Parathyroid adenoma (tissue), 2 donors: ENCODE measurements at regions not wholly inside any gene's neighbourhood (a gene's known extent, or its start where the extent isn't known, plus 50 kb on each side); places are given as distances from the start of the nearest gene placed in this dataset.
"Not testable (repeated sequence)": the region's sequence is repeated elsewhere in the genome, so short reads cannot be mapped to it uniquely, and the experiment has no call there.

Experiments
- H2AFZ ChIP-seq: fragments of 300-600 bp; sonication (generic); one replicate; pipeline ENCODE4 v1.7.0; 2017; ENCODE audit warnings: antibody characterized with exemption, mild to moderate bottlenecking
- H3K27ac ChIP-seq: fragments of 300-600 bp; sonication (generic); one replicate; pipeline ENCODE4 v1.7.0; 2017
- H3K27me3 ChIP-seq: fragments of 300-600 bp; sonication (generic); one replicate; pipeline ENCODE4 v1.7.0; 2017; ENCODE audit warnings: low read length; ENCODE audit not compliant: control insufficient read depth, insufficient read depth
- H3K36me3 ChIP-seq: fragments of 300-600 bp; sonication (generic); one replicate; pipeline ENCODE4 v1.7.0; 2017; ENCODE audit warnings: low read length; ENCODE audit not compliant: control insufficient read depth, insufficient read depth
- H3K4me1 ChIP-seq: fragments of 300-600 bp; sonication (generic); one replicate; pipeline ENCODE4 v1.7.0; 2017; ENCODE audit warnings: control low read depth
- H3K4me2 ChIP-seq: fragments of 300-600 bp; sonication (generic); one replicate; pipeline ENCODE4 v1.7.0; 2017; ENCODE audit warnings: low read length
- H3K4me3 ChIP-seq: fragments of 300-600 bp; sonication (generic); one replicate; pipeline ENCODE4 v1.7.0; 2017; ENCODE audit warnings: low read depth, low read length
- H3K79me2 ChIP-seq: fragments of 300-600 bp; sonication (generic); one replicate; pipeline ENCODE4 v1.7.0; 2017; ENCODE audit warnings: control low read depth
- H3K9ac ChIP-seq: fragments of 300-600 bp; sonication (generic); one replicate; pipeline ENCODE4 v1.7.0; 2017; ENCODE audit warnings: mild to moderate bottlenecking
- H3K9me3 ChIP-seq: fragments of 300-600 bp; sonication (generic); one replicate; pipeline ENCODE4 v1.7.0; 2017; ENCODE audit warnings: low read length; ENCODE audit not compliant: control insufficient read depth
- TF ChIP-seq, protein P1 (sequence below): fragments of 300-600 bp; sonication (generic); IDR thresholded peaks from one replicate; pipeline ENCODE4 v1.7.0; 2017; ENCODE audit warnings: antibody characterized with exemption, mild to moderate bottlenecking
- donor health status: primary hyperparathyroidism.

DNA sequence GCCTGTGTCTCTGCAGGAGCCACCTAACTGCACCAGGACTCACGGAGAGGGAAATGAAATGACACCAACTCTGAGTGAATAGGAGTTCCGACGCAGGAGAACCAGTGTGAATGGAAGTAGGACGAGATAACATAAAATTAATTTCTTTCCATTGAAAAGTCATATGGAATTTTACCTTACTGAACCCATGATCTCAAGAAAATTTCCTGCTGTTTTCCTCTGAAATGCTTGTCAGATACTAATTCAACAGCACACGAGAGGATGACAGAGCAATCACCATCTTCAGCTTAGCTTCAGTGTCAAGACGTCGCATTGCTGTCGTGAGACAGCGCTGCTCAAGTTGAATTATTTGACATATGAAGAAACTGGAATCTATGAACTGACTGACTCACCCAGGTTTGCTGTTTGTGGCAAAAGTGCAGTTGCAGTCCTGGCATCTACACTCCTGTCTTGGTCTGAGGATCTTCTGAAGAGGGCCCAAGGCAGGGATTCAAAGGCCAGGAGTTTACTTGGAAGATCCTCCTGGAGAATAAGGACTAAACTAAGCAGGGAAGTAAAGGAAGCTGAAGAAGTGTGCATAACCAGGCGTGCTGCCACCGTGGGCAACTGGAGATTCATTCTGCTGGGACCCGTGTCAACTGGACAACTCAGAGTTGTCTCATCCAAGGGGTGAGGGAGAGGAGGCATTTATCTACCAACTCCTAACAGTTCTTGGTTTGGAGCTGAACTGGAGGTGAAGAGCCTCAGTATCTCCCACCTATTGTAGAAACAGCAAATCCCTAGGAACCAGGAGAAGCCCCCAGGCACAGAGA lies 214.4 kb upstream of the IRS2 start:
- H3K36me3 ChIP-seq = no peaks in the 10 kb centered on the region
- no peak overlapping the region for H3K4me3 ChIP-seq
- no peak overlapping the region for H3K9ac ChIP-seq
- H3K4me1 ChIP-seq = no peaks in the 10 kb centered on the region
- TF ChIP-seq, protein P1, sequence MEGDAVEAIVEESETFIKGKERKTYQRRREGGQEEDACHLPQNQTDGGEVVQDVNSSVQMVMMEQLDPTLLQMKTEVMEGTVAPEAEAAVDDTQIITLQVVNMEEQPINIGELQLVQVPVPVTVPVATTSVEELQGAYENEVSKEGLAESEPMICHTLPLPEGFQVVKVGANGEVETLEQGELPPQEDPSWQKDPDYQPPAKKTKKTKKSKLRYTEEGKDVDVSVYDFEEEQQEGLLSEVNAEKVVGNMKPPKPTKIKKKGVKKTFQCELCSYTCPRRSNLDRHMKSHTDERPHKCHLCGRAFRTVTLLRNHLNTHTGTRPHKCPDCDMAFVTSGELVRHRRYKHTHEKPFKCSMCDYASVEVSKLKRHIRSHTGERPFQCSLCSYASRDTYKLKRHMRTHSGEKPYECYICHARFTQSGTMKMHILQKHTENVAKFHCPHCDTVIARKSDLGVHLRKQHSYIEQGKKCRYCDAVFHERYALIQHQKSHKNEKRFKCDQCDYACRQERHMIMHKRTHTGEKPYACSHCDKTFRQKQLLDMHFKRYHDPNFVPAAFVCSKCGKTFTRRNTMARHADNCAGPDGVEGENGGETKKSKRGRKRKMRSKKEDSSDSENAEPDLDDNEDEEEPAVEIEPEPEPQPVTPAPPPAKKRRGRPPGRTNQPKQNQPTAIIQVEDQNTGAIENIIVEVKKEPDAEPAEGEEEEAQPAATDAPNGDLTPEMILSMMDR = no peak
- H3K79me2 ChIP-seq = no peaks in the 10 kb centered on the region
- peaks cover 4% of the 10 kb centered on the region for H3K27me3 ChIP-seq
- H3K27ac ChIP-seq = no peak overlapping the region
- no peak overlapping the region for H2AFZ ChIP-seq
- H3K4me2 ChIP-seq = no peak overlapping the region
- H3K9me3 ChIP-seq = no peaks in the 10 kb centered on the region

DNA sequence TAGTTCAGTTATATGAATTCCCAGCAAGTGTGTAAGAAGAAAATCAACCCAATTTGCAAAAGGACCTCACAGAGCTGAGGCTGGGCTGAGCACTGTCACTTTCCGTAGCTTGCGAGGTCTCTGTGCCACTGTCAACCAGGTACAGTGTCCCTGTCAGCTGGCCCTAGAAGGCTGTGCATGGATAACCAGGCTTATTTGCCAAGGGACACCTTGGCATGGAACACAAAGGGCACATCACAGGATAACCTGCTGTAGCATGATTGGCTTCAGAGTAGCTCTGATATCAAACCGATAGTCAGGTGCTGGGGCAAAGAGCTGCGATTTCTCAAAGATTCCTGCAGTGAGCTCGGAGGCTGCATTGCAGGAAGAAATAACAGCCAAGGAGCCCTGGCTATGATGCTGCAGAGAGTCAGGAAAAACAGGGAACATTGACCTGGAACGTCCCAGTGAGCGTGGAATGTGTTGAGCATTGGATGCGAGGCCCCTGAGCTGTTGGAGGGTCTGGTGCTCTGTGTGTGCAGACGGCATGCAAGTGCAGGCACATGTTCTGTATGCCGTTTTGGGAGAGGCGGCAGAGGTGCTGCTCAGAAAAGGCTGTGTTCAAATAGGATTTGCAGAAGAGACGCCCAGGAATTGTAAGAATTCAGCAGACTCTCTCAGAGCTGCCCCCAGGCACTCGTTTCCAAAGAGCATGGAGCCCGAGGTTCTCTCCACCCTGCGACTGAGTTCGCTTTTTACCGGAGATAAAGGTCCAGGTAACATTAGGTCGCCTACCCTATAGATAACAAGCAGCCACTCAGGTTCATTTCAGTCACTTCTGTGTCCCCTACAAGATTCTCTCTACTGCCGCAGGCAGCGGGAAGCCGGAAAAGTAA lies 213.5 kb upstream of the IRS2 start:
- Histone ChIP-seq H2AFZ (no peak overlapping the region), H3K79me2 (no peaks in the 10 kb centered on the region), H3K36me3 (no peaks in the 10 kb centered on the region), H3K9ac (no peak overlapping the region), H3K4me1 (no peaks in the 10 kb centered on the region), H3K9me3 (no peaks in the 10 kb centered on the region), H3K27me3 (peaks cover 4% of the 10 kb centered on the region), H3K27ac (no peak overlapping the region), H3K4me3 (no peak overlapping the region), H3K4me2 (no peak overlapping the region)
- TF ChIP-seq, protein P1 = no peak

DNA sequence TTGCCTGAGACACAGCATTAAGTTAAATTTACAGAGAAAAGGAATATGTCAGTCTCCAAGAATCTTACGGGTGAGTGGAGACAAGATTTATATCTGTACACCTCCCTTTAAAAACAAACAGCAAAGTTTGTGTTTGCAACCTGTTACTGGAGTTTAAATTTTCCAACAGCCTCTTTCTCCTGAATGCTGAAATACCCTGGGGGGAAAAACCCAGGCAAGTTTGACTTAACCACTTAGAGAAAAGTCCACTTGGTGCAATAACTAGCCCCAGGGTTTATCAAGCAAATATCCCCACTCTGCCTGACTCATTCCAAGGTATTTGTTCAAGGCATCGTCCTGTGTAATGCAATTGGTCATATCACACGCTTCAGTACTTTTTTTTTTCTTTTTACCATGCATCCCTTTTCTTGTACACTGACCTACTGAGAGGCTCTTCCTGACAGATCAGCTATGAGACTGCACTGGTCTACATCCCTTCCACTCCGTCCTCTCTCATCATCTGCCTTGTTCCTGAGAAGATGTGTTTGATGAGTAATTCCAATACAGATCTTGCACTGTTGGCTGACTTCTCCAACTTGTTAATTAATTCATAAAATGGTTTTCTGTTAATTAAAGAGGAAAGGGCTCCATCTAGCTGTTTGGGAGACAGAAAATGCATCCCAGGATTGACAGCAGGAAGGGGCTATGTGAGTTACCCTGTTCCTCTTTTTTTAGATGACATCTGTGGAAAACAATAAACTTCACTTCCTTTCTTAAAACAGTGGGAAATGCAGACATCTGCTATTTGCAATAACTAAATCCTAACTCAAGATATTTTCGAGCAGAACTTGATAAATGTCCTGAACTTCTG lies 212.5 kb upstream of the IRS2 start:
- H3K4me3 ChIP-seq = no peak overlapping the region
- no peaks in the 10 kb centered on the region for H3K9me3 ChIP-seq
- H3K27me3 ChIP-seq = peaks cover 4% of the 10 kb centered on the region
- H3K36me3 ChIP-seq = no peaks in the 10 kb centered on the region
- H3K79me2 ChIP-seq = no peaks in the 10 kb centered on the region
- no peaks in the 10 kb centered on the region for H3K4me1 ChIP-seq
- H2AFZ ChIP-seq = no peak overlapping the region
- H3K27ac ChIP-seq = no peak overlapping the region
- H3K4me2 ChIP-seq = no peak overlapping the region
- TF ChIP-seq, protein P1 = no peak
- no peak overlapping the region for H3K9ac ChIP-seq

DNA sequence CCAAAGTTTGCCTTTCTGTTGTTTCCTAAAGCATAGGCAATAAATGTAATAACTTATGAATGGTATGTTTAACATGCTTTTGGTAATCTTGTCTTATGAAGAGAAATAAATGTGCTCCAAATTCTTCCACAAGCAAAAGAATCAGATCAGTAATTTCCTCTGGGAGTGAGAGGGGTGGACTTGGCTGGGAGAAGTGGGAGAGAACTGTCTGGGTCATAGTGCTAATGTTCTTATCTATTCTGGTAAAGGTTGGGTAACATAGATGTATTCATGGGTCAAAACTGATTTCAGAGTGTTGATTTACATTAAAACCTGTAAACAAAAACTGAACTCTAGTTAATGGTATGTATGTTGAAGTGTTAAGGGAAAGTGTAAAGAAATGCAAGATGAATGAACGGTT lies 211.7 kb upstream of the IRS2 start:
- H3K4me2 ChIP-seq = no peak overlapping the region
- no peak overlapping the region for H3K27ac ChIP-seq
- no peaks in the 10 kb centered on the region for H3K79me2 ChIP-seq
- TF ChIP-seq, protein P1 = no peak
- H3K36me3 ChIP-seq = no peaks in the 10 kb centered on the region
- H3K27me3 ChIP-seq = peaks cover 4% of the 10 kb centered on the region
- H2AFZ ChIP-seq = no peak overlapping the region
- no peak overlapping the region for H3K9ac ChIP-seq
- H3K4me3 ChIP-seq = no peak overlapping the region
- no peaks in the 10 kb centered on the region for H3K4me1 ChIP-seq
- no peaks in the 10 kb centered on the region for H3K9me3 ChIP-seq

DNA sequence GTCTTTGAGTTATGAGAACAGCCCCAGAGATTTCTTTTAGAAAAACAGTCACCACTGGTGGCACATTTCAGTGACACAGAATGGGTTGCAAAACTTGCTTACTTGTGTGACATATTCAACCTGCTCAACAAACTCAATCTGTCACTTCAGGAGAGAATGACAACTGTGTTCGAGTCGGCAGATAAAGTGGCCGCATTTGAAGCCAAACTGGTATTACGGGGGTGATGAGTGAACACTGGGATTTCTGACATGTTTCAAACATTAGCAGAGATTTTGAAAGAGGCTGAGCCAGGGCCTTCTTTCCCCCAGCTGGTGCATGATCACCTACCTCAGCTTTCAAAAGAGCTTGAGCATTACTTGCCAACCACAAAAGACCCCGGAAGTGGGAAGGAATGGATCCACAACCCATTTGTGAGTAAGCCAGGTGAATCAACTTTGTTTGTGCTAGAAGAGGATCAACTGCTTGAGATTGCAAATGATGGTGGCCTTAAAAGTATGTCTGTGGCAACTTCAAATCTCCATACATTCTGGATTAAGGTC lies 210.7 kb upstream of the IRS2 start:
- not testable (repeated sequence) for H3K4me1 ChIP-seq, H3K4me2 ChIP-seq, H3K9me3 ChIP-seq, H3K36me3 ChIP-seq, H3K79me2 ChIP-seq, H3K27me3 ChIP-seq, H3K4me3 ChIP-seq, H3K9ac ChIP-seq, H2AFZ ChIP-seq, H3K27ac ChIP-seq
